HEK293 (cell line): ENCODE measurements at regions not wholly inside any gene's neighbourhood (a gene's known extent, or its start where the extent isn't known, plus 50 kb on each side); places are given as distances from the start of the nearest gene placed in this dataset.

ENCODE experiments used
- CTCF ChIA-PET: fragments of 350-600 bp; formaldehyde crosslinking; extraction: SDS; loops from one replicate; lab custom pipeline; 2021; ENCODE audit warnings: antibody characterized with exemption; lab: Yijun Ruan, JAX
- POLR2A ChIA-PET: fragments of 300-600 bp; formaldehyde crosslinking; extraction: SDS; loops from one replicate; lab custom pipeline; 2020; ENCODE audit warnings: antibody characterized with exemption, inconsistent platforms; lab: Yijun Ruan, JAX
- H3K27ac ChIP-seq: fragments of 200-500 bp; sonication (Bioruptor generic); 2 replicates; pipeline ENCODE4 v1.5.1; 2014; ENCODE audit warnings: low read depth, low read length, control low read depth, inconsistent platforms; ENCODE audit errors: extremely low read depth
- H3K36me3 ChIP-seq, 2 experiments: fragments of 200-500 bp in 1 of 2; sonication (Bioruptor generic) in 1 of 2; 1 replicate in 1 of 2; 2 replicates in 1 of 2; pipeline ENCODE4 v1.5.1; 2014 to 2017; ENCODE audit warnings: inconsistent platforms in 2 of 2, low read length in 2 of 2; ENCODE audit not compliant: control insufficient read depth in 2 of 2, insufficient read depth in 1 of 2
- H3K4me1 ChIP-seq: fragments of 200-500 bp; sonication (Bioruptor generic); 2 replicates; pipeline ENCODE4 v1.5.1; 2014; ENCODE audit warnings: mild to moderate bottlenecking, low read length, inconsistent platforms; ENCODE audit not compliant: control insufficient read depth, insufficient read depth
- H3K4me3 ChIP-seq: 2 replicates; pipeline ENCODE4 v1.5.1; 2011; ENCODE audit warnings: low read depth, mild to moderate bottlenecking, control low read depth, low read length, moderate library complexity
- H3K9me3 ChIP-seq: fragments of 200-500 bp; sonication (Bioruptor generic); 2 replicates; pipeline ENCODE4 v1.5.1; 2014; ENCODE audit warnings: low read depth, low read length, inconsistent platforms; ENCODE audit not compliant: control insufficient read depth, insufficient read depth
- MYNN ChIP-seq: fragments of 450-650 bp; formaldehyde crosslinking; IDR thresholded peaks from 2 replicates; pipeline ENCODE4 v1.5.1; 2016; ENCODE audit warnings: missing biosample characterization, missing genetic modification characterization, borderline replicate concordance
- ZBTB8A ChIP-seq: fragments of 450-650 bp; formaldehyde crosslinking; IDR thresholded peaks from 2 replicates; pipeline ENCODE4 v1.5.1; 2016; ENCODE audit warnings: missing biosample characterization, missing genetic modification characterization
- ZNF133 ChIP-seq: fragments of 450-650 bp; formaldehyde crosslinking; IDR thresholded peaks from 2 replicates; pipeline ENCODE4 v1.5.1; 2016; ENCODE audit warnings: missing biosample characterization, missing genetic modification characterization
- ZNF16 ChIP-seq: fragments of 450-650 bp; formaldehyde crosslinking; IDR thresholded peaks from 2 replicates; pipeline ENCODE4 v1.5.1; 2016; ENCODE audit warnings: low read depth, missing biosample characterization, missing genetic modification characterization
- ZNF202 ChIP-seq: fragments of 450-650 bp; formaldehyde crosslinking; IDR thresholded peaks from 2 replicates; pipeline ENCODE4 v1.5.1; 2016; ENCODE audit warnings: missing biosample characterization, missing genetic modification characterization, borderline replicate concordance
- ZNF514 ChIP-seq: fragments of 450-650 bp; formaldehyde crosslinking; IDR thresholded peaks from 2 replicates; pipeline ENCODE4 v1.5.1; 2016; ENCODE audit warnings: missing biosample characterization, missing genetic modification characterization
- ZNF596 ChIP-seq: fragments of 450-650 bp; IDR thresholded peaks from 2 replicates; pipeline ENCODE4 v1.5.0; 2018; ENCODE audit warnings: missing biosample characterization, mild to moderate bottlenecking, missing genetic modification characterization, moderate library complexity
- ZNF792 ChIP-seq: fragments of 450-650 bp; formaldehyde crosslinking; IDR thresholded peaks from 2 replicates; pipeline ENCODE4 v1.5.1; 2016; ENCODE audit warnings: missing biosample characterization, missing genetic modification characterization
- TF ChIP-seq, protein P1 (sequence below): fragments of 450-650 bp; formaldehyde crosslinking; IDR thresholded peaks from 2 replicates; pipeline ENCODE4 v1.5.1; 2017; ENCODE audit warnings: missing biosample characterization, mild to moderate bottlenecking, missing genetic modification characterization, moderate library complexity
- TF ChIP-seq, protein P2 (sequence below): fragments of 450-650 bp; formaldehyde crosslinking; IDR thresholded peaks from 2 replicates; pipeline ENCODE4 v1.5.1; 2017; ENCODE audit warnings: missing biosample characterization, missing genetic modification characterization
- TF ChIP-seq, protein P3 (sequence below): fragments of 450-650 bp; formaldehyde crosslinking; IDR thresholded peaks from 2 replicates; pipeline ENCODE4 v1.5.1; 2016; ENCODE audit warnings: missing biosample characterization, missing genetic modification characterization
- TF ChIP-seq, protein P4 (sequence below): fragments of 450-650 bp; formaldehyde crosslinking; IDR thresholded peaks from 2 replicates; pipeline ENCODE4 v1.5.1; 2016; ENCODE audit warnings: missing biosample characterization, missing genetic modification characterization
- TF ChIP-seq, protein P5 (sequence below): fragments of 450-650 bp; formaldehyde crosslinking; conservative IDR thresholded peaks from 2 replicates; pipeline ENCODE4 v1.5.1; 2016; ENCODE audit warnings: low read depth, missing biosample characterization, missing genetic modification characterization
- TF ChIP-seq, protein P6 (sequence below): fragments of 450-650 bp; formaldehyde crosslinking; IDR thresholded peaks from 2 replicates; pipeline ENCODE4 v1.5.1; 2017; ENCODE audit warnings: missing biosample characterization, missing genetic modification characterization
- TF ChIP-seq, protein P7 (sequence below): fragments of 450-650 bp; formaldehyde crosslinking; IDR thresholded peaks from 2 replicates; pipeline ENCODE4 v1.5.1; 2016; ENCODE audit warnings: missing biosample characterization, missing genetic modification characterization

DNA sequence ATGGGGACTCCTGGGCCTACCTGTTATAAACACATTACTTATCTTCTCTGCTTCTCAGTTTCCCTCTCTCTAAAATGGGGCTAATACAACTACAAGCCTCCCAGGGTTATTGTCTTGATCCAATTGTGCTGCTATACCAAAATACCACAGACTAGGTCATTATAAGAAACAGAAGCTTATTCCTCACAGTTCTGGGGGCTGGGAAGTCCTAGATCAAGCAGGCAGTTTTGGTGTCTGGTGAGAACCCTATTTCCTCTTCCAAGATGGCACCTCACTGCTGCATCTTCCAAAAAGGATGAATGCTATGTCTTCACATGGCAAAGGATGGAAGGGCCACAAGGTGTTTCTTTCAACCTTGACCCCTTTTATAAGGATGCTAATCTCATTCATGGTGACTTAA, 732.9 kb upstream of the TBX3 start (continued):
- TF ChIP-seq ZBTB8A (tag by site-specific recombination) (no peak), ZNF16 (tag by site-specific recombination) (no peak), ZNF202 (tag by site-specific recombination) (no peak)
- TF ChIP-seq, protein P1, sequence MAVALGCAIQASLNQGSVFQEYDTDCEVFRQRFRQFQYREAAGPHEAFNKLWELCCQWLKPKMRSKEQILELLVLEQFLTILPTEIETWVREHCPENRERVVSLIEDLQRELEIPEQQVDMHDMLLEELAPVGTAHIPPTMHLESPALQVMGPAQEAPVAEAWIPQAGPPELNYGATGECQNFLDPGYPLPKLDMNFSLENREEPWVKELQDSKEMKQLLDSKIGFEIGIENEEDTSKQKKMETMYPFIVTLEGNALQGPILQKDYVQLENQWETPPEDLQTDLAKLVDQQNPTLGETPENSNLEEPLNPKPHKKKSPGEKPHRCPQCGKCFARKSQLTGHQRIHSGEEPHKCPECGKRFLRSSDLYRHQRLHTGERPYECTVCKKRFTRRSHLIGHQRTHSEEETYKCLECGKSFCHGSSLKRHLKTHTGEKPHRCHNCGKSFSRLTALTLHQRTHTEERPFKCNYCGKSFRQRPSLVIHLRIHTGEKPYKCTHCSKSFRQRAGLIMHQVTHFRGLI (tag by site-specific recombination) = no peak

DNA sequence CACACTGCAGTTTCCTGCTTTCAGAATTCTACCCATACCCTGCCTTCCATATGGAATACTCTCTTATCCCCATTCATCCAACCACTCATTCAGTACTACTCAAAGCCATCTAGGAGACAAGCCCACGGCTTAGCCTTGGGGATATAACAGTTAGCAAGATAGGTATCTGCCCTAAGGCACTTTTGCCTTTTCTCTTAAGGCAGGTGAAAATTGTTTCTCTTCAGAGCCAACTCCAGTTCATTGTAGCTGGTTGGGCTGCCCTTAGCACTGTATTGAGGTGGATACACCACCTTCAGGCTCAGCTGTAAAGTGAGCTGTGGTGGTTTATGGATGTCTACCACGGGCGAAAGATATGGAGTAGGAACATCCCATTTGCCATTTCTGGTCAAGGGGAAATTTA, 729.7 kb upstream of the TBX3 start:
- Histone ChIP-seq H3K9me3 (no peaks in the 10 kb centered on the region), H3K4me3 (no peak overlapping the region), H3K27ac (no peak overlapping the region), H3K36me3 (no peaks in the 10 kb centered on the region), H3K4me1 (0 out of 2 replicates have a peak, but pooled peaks cover 2% of the 10 kb centered on the region)
- ChIA-PET CTCF (no interaction called here), POLR2A (no interaction called here)
- TF ChIP-seq, protein P2, sequence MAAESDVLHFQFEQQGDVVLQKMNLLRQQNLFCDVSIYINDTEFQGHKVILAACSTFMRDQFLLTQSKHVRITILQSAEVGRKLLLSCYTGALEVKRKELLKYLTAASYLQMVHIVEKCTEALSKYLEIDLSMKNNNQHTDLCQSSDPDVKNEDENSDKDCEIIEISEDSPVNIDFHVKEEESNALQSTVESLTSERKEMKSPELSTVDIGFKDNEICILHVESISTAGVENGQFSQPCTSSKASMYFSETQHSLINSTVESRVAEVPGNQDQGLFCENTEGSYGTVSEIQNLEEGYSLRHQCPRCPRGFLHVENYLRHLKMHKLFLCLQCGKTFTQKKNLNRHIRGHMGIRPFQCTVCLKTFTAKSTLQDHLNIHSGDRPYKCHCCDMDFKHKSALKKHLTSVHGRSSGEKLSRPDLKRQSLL (tag by site-specific recombination) = no peak
- no peak for TF ChIP-seq ZNF514
- TF ChIP-seq ZNF133 (tag by site-specific recombination) = no peak
- TF ChIP-seq, protein P3, sequence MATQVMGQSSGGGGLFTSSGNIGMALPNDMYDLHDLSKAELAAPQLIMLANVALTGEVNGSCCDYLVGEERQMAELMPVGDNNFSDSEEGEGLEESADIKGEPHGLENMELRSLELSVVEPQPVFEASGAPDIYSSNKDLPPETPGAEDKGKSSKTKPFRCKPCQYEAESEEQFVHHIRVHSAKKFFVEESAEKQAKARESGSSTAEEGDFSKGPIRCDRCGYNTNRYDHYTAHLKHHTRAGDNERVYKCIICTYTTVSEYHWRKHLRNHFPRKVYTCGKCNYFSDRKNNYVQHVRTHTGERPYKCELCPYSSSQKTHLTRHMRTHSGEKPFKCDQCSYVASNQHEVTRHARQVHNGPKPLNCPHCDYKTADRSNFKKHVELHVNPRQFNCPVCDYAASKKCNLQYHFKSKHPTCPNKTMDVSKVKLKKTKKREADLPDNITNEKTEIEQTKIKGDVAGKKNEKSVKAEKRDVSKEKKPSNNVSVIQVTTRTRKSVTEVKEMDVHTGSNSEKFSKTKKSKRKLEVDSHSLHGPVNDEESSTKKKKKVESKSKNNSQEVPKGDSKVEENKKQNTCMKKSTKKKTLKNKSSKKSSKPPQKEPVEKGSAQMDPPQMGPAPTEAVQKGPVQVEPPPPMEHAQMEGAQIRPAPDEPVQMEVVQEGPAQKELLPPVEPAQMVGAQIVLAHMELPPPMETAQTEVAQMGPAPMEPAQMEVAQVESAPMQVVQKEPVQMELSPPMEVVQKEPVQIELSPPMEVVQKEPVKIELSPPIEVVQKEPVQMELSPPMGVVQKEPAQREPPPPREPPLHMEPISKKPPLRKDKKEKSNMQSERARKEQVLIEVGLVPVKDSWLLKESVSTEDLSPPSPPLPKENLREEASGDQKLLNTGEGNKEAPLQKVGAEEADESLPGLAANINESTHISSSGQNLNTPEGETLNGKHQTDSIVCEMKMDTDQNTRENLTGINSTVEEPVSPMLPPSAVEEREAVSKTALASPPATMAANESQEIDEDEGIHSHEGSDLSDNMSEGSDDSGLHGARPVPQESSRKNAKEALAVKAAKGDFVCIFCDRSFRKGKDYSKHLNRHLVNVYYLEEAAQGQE (tag by site-specific recombination) = no peak
- TF ChIP-seq, protein P4, sequence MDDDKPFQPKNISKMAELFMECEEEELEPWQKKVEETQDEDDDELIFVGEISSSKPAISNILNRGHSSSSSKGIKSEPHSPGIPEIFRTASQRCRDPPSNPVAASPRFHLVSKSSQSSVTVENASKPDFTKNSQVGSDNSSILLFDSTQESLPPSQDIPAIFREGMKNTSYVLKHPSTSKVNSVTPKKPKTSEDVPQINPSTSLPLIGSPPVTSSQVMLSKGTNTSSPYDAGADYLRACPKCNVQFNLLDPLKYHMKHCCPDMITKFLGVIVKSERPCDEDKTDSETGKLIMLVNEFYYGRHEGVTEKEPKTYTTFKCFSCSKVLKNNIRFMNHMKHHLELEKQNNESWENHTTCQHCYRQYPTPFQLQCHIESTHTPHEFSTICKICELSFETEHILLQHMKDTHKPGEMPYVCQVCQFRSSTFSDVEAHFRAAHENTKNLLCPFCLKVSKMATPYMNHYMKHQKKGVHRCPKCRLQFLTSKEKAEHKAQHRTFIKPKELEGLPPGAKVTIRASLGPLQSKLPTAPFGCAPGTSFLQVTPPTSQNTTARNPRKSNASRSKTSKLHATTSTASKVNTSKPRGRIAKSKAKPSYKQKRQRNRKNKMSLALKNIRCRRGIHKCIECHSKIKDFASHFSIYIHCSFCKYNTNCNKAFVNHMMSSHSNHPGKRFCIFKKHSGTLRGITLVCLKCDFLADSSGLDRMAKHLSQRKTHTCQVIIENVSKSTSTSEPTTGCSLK (tag by site-specific recombination) = no peak
- TF ChIP-seq, protein P5, sequence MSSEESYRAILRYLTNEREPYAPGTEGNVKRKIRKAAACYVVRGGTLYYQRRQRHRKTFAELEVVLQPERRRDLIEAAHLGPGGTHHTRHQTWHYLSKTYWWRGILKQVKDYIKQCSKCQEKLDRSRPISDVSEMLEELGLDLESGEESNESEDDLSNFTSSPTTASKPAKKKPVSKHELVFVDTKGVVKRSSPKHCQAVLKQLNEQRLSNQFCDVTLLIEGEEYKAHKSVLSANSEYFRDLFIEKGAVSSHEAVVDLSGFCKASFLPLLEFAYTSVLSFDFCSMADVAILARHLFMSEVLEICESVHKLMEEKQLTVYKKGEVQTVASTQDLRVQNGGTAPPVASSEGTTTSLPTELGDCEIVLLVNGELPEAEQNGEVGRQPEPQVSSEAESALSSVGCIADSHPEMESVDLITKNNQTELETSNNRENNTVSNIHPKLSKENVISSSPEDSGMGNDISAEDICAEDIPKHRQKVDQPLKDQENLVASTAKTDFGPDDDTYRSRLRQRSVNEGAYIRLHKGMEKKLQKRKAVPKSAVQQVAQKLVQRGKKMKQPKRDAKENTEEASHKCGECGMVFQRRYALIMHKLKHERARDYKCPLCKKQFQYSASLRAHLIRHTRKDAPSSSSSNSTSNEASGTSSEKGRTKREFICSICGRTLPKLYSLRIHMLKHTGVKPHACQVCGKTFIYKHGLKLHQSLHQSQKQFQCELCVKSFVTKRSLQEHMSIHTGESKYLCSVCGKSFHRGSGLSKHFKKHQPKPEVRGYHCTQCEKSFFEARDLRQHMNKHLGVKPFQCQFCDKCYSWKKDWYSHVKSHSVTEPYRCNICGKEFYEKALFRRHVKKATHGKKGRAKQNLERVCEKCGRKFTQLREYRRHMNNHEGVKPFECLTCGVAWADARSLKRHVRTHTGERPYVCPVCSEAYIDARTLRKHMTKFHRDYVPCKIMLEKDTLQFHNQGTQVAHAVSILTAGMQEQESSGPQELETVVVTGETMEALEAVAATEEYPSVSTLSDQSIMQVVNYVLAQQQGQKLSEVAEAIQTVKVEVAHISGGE (tag by site-specific recombination) = no peak
- no peak for TF ChIP-seq ZNF596 (tag by site-specific recombination)
- TF ChIP-seq, protein P6, sequence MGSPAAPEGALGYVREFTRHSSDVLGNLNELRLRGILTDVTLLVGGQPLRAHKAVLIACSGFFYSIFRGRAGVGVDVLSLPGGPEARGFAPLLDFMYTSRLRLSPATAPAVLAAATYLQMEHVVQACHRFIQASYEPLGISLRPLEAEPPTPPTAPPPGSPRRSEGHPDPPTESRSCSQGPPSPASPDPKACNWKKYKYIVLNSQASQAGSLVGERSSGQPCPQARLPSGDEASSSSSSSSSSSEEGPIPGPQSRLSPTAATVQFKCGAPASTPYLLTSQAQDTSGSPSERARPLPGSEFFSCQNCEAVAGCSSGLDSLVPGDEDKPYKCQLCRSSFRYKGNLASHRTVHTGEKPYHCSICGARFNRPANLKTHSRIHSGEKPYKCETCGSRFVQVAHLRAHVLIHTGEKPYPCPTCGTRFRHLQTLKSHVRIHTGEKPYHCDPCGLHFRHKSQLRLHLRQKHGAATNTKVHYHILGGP (tag by site-specific recombination) = no peak
- TF ChIP-seq, protein P7, sequence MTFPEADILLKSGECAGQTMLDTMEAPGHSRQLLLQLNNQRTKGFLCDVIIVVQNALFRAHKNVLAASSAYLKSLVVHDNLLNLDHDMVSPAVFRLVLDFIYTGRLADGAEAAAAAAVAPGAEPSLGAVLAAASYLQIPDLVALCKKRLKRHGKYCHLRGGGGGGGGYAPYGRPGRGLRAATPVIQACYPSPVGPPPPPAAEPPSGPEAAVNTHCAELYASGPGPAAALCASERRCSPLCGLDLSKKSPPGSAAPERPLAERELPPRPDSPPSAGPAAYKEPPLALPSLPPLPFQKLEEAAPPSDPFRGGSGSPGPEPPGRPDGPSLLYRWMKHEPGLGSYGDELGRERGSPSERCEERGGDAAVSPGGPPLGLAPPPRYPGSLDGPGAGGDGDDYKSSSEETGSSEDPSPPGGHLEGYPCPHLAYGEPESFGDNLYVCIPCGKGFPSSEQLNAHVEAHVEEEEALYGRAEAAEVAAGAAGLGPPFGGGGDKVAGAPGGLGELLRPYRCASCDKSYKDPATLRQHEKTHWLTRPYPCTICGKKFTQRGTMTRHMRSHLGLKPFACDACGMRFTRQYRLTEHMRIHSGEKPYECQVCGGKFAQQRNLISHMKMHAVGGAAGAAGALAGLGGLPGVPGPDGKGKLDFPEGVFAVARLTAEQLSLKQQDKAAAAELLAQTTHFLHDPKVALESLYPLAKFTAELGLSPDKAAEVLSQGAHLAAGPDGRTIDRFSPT (tag by site-specific recombination) = no peak
- TF ChIP-seq ZBTB8A (tag by site-specific recombination) = no peak
- TF ChIP-seq MYNN (tag by site-specific recombination) = no peak
- TF ChIP-seq ZNF792 (tag by site-specific recombination) = no peak
